ENCODE measurements at regions not wholly inside any gene's neighbourhood (a gene's known extent, or its start where the extent isn't known, plus 50 kb on each side); places are given as distances from the start of the nearest gene placed in this dataset.
A peak's percentile ranks its signal among the peaks of the same experiment; 100 is the strongest.

- Histone ChIP-seq H3K27me3 (ENCODE audit: control insufficient read depth, extremely low read depth, insufficient read depth, low read length) (no peaks in the 10 kb centered on the region), H3K9me1 (ENCODE audit: control insufficient read depth, extremely low read depth, insufficient read depth, low read length) (no peaks in the 10 kb centered on the region), H3K9ac (ENCODE audit: control insufficient read depth, extremely low read depth, insufficient read depth, low read length) (peak overlapping the region; percentile 7), H3K4me3 (ENCODE audit: control insufficient read depth in 2 of 3, extremely low read depth in 1 of 3, insufficient read depth in 2 of 3, low read depth in 1 of 3, low read length in 3 of 3) (peak overlapping the region in 2 of 3 experiments; percentile 17 to 31), H3K4me1 (ENCODE audit: control insufficient read depth, extremely low read depth, insufficient read depth, low read length) (peaks cover 79% of the 10 kb centered on the region), H3K9me3 (ENCODE audit: control insufficient read depth, low read depth, low read length) (no peaks in the 10 kb centered on the region), H3K27ac (ENCODE audit: control insufficient read depth, insufficient read depth, low read length) (peak overlapping the region; percentile 75), H3K36me3 (ENCODE audit: control insufficient read depth in 2 of 2, extremely low read depth in 1 of 2, insufficient read depth in 2 of 2, low read length in 2 of 2) (no peaks in the 10 kb centered on the region), H4K20me1 (ENCODE audit: control insufficient read depth, extremely low read depth, insufficient read depth, low read length) (no peaks in the 10 kb centered on the region), H3K79me2 (ENCODE audit: control insufficient read depth, insufficient read depth, low read length) (no peaks in the 10 kb centered on the region), H3K4me2 (ENCODE audit: control insufficient read depth, extremely low read depth, insufficient read depth, low read depth, low read length) (peak overlapping the region; percentile 55), H2AFZ (ENCODE audit: control insufficient read depth, low read length) (no peak overlapping the region)
- FAIRE-seq (peak; percentile 99), DNase-seq (ENCODE audit: low read depth, low spot score) (no peak)
- TF ChIP-seq EZH2 (IDR thresholded peaks at IDR 0.05; ENCODE audit: low read length), result no peak
- TF ChIP-seq, protein P1, sequence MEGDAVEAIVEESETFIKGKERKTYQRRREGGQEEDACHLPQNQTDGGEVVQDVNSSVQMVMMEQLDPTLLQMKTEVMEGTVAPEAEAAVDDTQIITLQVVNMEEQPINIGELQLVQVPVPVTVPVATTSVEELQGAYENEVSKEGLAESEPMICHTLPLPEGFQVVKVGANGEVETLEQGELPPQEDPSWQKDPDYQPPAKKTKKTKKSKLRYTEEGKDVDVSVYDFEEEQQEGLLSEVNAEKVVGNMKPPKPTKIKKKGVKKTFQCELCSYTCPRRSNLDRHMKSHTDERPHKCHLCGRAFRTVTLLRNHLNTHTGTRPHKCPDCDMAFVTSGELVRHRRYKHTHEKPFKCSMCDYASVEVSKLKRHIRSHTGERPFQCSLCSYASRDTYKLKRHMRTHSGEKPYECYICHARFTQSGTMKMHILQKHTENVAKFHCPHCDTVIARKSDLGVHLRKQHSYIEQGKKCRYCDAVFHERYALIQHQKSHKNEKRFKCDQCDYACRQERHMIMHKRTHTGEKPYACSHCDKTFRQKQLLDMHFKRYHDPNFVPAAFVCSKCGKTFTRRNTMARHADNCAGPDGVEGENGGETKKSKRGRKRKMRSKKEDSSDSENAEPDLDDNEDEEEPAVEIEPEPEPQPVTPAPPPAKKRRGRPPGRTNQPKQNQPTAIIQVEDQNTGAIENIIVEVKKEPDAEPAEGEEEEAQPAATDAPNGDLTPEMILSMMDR (optimal IDR thresholded peaks at IDR 0.05 in 1 of 3, IDR thresholded peaks at IDR 0.05 in 1 of 3, conservative IDR thresholded peaks at IDR 0.05 in 1 of 3; ENCODE audit: extremely low read depth in 1 of 3, insufficient read depth in 2 of 3, low read length in 3 of 3), result no peak
- dilution Hi-C loops (cut with MboI; ENCODE audit: extremely low pct_ligation_motif_present, low sequenced_read_pairs), result no loop called here
Observed at GRCh38 chr3:43870120-43870519, 179.4 kb downstream of the ABHD5 start.

DNA sequence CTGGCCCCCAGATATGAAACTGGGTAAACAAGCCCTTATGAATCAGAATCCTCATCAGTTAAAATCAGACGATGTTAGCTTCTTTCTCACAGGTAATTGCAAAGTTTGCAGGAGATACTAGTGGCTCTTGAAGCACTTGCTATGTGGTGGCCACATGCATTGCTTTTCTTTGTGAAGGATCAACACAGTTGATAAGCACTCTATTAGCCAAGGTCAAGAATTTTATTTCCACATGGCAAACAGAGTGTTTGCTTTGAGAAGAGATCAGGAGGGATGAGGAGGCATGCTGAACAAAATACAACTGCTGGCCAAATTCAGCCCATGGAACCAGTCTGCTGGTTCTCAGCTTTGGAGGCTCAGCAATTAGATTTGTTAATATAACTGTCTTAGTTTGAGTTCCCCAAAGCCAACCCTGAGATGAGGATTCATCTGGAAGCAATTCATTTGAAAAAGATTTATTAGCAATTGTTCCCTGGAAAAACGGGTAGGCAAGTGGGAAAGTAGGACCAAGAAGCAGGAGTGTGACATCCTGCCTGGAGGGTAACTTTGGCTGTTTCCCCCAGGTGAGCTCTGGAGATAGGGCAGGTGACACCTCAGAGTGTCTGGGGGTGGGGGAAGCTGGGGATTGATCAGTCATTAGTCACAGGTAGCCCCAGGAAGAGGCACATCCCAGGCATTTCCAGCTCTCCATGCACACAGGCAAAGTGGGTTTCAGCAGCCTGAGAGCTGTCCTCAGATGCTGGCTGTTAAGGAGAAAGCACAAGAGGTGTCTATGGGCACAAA is 180.3 kb downstream of the ABHD5 start:
- DNase-seq (ENCODE audit: low read depth, low spot score) (peak; percentile 66), FAIRE-seq (peak; percentile 96)
- H3K27me3 ChIP-seq (ENCODE audit: control insufficient read depth, extremely low read depth, insufficient read depth, low read length), result no peaks in the 10 kb centered on the region
- no peaks in the 10 kb centered on the region for H4K20me1 ChIP-seq (ENCODE audit: control insufficient read depth, extremely low read depth, insufficient read depth, low read length)
- no peak overlapping the region for H2AFZ ChIP-seq (ENCODE audit: control insufficient read depth, low read length)
- dilution Hi-C loops (cut with MboI; ENCODE audit: extremely low pct_ligation_motif_present, low sequenced_read_pairs), result no loop called here
- TF ChIP-seq, protein P1 (optimal IDR thresholded peaks at IDR 0.05 in 1 of 3, IDR thresholded peaks at IDR 0.05 in 1 of 3, conservative IDR thresholded peaks at IDR 0.05 in 1 of 3; ENCODE audit: extremely low read depth in 1 of 3, insufficient read depth in 2 of 3, low read length in 3 of 3), result no peak
- no peak for TF ChIP-seq EZH2 (IDR thresholded peaks at IDR 0.05; ENCODE audit: low read length)
- no peaks in the 10 kb centered on the region for H3K9me1 ChIP-seq (ENCODE audit: control insufficient read depth, extremely low read depth, insufficient read depth, low read length)
- peaks cover 79% of the 10 kb centered on the region for H3K4me1 ChIP-seq (ENCODE audit: control insufficient read depth, extremely low read depth, insufficient read depth, low read length)
- peak overlapping the region; percentile 75 for H3K27ac ChIP-seq (ENCODE audit: control insufficient read depth, insufficient read depth, low read length)
- H3K4me2 ChIP-seq (ENCODE audit: control insufficient read depth, extremely low read depth, insufficient read depth, low read depth, low read length), result peak overlapping the region; percentile 55
- H3K36me3 ChIP-seq (ENCODE audit: control insufficient read depth in 2 of 2, extremely low read depth in 1 of 2, insufficient read depth in 2 of 2, low read length in 2 of 2), result no peaks in the 10 kb centered on the region
- H3K4me3 ChIP-seq (ENCODE audit: control insufficient read depth in 2 of 3, extremely low read depth in 1 of 3, insufficient read depth in 2 of 3, low read depth in 1 of 3, low read length in 3 of 3), result peak overlapping the region in 2 of 3 experiments; percentile 3 to 4
- H3K9ac ChIP-seq (ENCODE audit: control insufficient read depth, extremely low read depth, insufficient read depth, low read length), result peak overlapping the region; percentile 35
- H3K9me3 ChIP-seq (ENCODE audit: control insufficient read depth, low read depth, low read length), result no peaks in the 10 kb centered on the region
- no peaks in the 10 kb centered on the region for H3K79me2 ChIP-seq (ENCODE audit: control insufficient read depth, insufficient read depth, low read length)

Measured in keratinocyte (primary cell).